AML-193 (cell line): ENCODE measurements at regions not wholly inside any gene's neighbourhood (a gene's known extent, or its start where the extent isn't known, plus 50 kb on each side); places are given as distances from the start of the nearest gene placed in this dataset.
"Not testable (repeated sequence)": the region's sequence is repeated elsewhere in the genome, so short reads cannot be mapped to it uniquely, and the experiment has no call there.

Experiments used
- DNase-seq, 2 experiments: peaks; one replicate each; lab custom pipeline; 2025; lab: John Stamatoyannopoulos, UW

DNA sequence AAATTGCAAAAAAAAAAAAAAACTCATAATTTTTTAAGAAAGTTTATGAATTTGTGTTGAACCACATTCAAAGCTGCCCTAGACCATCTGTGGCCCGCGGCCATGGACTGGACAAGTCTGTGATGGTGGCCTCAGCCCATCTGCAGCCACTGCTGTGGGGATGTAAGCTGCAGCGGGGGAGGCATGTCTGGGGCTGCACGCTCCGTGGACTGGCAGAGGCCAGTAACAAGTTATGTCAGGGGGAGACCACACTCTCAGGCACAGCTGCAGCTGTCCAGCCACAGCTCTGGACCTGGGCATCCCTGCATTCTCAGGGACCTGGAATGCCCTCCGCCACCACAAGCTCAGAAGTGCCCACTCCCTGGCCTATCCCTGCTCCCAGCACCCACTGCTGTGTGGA lies 1272.3 kb upstream of the CDH9 start:
- DNase-seq = no peak

- DNase-seq = no peak
Measured at GRCh38 chr5:28305891-28306290, 1267.5 kb upstream of the CDH9 start.

GRCh38 chr5:28301712-28302111 lies 1263.3 kb upstream of the CDH9 start:
- DNase-seq = no peak

DNA sequence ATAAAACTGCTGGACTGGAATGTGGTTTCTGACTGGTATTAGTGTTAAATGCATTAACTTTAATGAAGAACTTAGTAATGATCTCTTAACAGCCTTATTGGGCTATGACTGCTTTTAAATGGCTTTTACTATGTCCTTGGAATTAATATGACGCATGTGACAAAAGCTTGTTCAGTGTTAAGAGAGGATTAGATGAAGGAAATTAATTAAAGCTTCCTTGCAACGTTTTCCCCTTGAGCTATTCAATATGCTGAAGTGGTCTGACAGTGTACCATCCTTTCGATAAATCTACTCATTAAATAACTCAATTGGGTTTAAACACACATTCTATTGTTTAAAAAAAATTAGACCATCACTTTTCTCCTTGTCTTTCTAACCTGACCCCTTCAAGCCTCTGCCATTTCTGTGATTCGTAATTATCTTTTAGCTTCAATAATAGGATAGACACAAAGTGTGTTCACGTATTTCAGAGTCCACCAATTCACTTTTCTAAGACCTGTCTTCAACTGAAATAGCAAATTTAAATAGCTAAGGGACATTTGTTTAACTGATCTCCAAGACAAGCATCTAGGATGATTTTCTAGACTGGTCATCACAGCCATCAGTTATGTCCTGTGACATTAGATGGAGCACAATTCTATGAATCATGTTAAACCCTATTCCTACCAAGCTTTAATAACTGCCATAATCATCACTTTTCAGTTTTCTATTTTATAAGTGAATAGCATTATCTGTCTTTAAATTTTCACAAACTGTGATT lies 1258.0 kb upstream of the CDH9 start:
- no peak for DNase-seq

DNA sequence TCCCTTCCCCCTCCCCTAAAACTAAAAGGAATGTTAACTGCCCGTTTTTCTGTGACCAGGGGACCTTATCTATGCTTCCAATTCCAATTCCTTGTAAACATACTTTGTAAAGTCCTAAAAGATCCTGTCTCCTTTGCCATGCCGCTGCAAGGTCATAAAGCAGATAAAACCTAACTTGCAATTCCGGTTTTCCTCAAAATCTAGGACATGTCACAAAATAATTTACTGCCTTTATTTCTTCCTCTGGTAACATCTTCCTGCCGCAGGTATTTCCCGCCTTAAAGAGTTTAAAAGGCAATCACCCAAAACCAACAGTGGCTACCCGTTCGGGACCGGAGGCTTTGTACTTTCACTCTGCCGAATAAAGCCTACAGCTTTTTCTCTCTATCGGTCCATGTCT lies 1248.6 kb upstream of the CDH9 start:
- DNase-seq = not testable (repeated sequence)

- no peak for DNase-seq
Measured at GRCh38 chr5:28286566-28286965, 1248.2 kb upstream of the CDH9 start.

DNA sequence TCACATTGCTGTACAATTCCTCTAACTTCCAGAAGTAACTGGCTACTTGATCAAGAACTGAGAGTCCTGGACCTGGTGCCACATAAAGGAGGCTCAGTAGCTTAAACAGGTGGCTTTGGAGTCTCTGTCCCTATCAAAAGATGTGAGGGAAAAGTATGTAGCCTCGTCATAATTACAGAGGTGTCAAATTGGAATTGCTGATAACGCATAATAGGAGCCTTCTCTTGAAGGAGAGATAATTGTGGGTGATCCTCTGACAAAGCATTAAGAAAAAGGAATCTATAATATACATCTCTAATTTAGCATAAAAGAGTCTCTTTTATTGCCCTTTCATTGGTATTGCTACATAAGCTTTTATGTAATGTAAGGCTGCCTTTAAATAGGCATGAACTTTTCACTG lies 1246.4 kb upstream of the CDH9 start:
- DNase-seq = no peak

DNA sequence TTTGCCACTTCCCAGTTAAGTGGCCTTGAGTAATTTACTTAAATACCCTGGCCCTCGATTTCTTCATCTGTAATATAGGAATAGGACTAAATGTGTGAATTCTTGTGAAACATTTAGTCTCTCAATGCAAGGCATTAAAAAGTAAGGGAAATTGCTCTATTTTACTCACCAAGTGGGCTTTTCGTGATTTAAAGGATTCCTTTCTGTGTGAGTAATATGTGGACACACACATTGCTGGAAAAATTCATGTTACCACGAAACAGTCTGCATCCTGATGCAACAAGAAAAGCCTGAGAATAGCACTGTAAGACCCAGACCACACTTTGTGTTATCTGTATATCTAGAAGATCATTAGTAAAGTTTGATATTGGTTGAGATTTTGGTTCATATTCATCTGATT lies 1243.0 kb upstream of the CDH9 start:
- no peak for DNase-seq

DNA sequence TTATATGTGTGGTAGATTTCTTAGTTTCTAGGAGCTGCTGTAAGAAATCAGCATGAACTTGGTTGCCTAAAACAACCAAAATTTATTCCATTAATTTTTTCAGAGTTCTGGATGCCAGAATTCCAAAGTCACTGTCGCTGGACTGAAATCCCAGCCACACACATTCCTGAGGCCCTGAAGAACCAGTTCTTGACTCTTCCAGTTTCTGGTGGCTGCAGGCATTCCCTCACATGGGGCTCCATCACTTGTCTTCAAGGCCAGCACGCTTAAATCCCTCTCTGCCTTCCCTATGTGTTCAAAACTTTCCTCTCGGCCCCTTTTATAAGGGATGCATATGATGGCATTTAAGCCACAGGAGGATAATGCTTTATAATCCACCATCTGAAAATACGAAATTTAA lies 1237.5 kb upstream of the CDH9 start:
- no peak for DNase-seq

DNA sequence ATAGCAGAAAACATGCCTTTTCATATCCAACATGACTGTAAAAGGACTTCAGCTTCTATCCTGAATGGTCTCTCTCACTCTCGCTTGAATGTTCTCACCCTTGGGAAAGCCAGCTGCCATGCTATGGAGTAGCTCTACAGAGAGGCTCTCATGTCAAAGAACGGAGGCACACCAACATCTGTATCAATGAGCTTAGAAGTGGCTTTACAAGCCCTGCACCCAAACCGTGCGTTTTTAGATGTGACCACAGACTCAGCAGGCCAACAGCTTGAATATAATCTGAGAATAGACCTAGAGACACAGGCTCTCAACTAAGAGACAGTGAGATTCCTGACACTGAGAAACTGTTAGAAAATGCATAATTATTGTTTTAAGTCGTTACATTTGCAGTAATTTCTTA lies 1231.6 kb upstream of the CDH9 start:
- DNase-seq = no peak

- no peak for DNase-seq
Measured at GRCh38 chr5:28265877-28266276, 1227.5 kb upstream of the CDH9 start.

- DNase-seq = no peak
Measured at GRCh38 chr5:28254846-28255245, 1216.5 kb upstream of the CDH9 start.

DNA sequence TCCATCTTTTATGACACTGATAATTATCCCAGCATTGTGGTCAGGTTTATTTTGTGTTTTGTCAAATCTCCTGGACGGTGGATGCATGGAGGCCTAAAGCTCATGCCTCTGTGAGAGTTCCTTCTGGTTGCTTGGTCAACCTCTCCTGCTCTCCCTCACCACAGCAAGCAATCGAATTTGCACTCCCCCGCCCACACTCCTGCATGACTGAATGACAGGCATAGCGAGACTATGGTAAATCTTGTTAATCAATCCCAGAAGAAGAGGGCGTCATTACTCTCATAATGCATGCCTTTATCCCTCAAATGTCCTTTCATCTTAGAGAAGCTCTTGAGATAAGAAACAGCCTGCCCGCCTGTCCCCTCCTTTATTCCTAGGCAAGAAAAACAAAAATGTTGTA lies 1215.0 kb upstream of the CDH9 start:
- no peak for DNase-seq

- DNase-seq = no peak
Measured at GRCh38 chr5:28249771-28250415, 1211.5 kb upstream of the CDH9 start.

DNA sequence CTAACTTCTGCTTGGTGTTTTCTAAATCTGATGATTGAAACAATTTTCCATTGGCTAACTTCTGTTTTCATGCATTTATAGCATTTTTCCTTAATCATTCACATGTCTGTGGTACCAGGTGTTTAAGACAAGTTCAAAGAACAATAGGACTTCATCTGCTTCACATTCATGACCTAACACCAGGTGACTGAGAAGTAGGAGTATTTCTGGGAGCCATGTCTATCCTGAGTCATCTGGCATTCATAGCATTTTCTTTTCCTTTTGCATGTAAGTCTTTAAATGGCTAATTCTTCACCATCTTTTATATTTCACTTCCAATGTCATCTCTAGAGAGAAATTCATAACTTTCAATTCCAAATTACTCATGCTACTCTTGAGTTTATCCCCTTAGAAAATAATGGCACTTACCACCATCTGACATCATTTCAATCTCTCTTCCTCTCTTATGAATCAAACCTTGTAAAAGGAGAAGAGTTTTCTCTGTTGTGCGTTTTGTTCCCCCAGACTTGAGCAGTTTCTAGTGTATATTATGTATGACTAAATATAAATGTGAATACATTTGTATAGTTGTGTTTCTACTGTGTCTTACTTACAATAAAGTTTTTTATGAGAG lies 1196.1 kb upstream of the CDH9 start:
- no peak for DNase-seq

GRCh38 chr5:28226407-28226806 lies 1188.0 kb upstream of the CDH9 start:
- no peak for DNase-seq

GRCh38 chr5:28219539-28219938 lies 1181.2 kb upstream of the CDH9 start:
- DNase-seq = no peak

DNA sequence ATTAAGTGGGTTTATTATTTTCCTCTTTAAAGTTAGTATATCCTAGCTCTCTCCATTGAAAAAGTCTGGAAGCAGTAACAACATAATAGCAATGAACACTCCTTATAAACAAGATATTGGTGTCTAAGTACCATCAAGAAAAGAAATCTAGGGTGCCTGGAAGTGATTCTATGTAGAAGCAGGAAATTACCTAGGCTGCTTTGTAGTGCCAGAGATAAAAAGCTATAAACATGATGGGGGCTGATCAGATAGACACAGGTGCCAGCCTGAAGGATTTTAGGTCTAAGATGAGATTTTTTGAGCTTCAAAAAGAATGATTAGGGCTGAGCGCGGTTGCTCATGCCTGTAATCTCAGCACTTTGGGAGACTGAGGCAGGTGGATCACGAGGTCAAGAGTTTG lies 1179.3 kb upstream of the CDH9 start:
- DNase-seq = no peak

DNA sequence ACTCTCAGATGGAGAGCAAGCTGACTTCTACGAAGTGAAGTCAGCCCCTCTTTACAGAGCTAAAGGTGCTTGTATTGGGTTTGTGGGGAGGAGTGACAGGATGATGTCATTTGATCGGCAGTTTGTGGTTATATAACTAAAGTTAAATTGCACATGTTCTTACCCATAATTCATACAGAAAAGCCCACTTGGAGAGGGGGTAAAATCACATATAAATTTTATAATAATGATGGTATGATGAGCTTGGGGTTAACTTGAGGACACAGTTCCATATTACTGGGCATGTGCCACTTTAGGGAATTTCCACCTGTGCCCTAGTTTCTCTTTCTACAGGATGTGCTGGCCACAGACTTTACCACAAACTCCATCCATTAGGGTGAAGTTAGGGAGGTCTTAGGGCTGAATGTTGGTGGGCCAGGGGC lies 1178.6 kb upstream of the CDH9 start:
- DNase-seq = no peak

DNA sequence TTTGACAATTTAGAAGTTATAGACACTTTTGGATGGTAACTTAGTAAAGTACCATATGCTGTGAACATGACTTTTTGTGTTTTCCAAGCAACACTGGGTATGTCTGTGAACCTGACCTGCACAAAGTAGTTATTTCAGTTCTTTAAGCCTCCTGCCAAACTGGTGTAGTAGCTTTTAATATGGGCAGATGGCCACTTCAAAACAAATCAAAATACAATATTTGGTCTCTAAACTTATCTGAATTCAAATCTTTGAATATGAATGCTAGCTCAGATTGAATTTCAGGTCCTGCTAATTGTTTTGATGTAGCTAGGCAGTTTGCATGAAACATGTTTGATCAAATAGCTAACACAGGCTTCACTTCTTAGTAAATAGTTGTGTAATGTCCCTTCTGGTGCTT lies 1176.7 kb upstream of the CDH9 start:
- DNase-seq = no peak

DNA sequence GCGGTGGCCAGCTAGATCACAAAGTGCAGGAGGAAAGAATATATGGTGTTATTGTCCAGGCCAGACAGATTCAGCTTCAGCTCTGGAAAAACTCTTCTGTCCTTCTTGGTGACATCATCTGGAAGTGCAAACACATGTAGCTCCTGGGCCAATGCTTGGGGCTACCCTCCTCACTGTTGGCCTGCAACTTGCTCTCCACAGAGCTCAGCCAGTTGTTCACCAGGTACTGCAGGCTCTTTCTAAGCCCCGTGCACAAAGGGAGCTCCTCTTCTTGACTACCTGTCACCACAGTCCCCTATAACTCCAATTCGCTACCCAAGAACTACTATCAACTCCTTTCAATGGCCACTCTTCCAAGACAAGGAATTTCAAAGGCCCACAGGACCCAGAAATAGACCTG lies 1175.9 kb upstream of the CDH9 start:
- DNase-seq = no peak

GRCh38 chr5:28208356-28208755 lies 1170.0 kb upstream of the CDH9 start:
- no peak for DNase-seq

- no peak for DNase-seq
Measured at GRCh38 chr5:28190011-28190410, 1151.6 kb upstream of the CDH9 start.

DNA sequence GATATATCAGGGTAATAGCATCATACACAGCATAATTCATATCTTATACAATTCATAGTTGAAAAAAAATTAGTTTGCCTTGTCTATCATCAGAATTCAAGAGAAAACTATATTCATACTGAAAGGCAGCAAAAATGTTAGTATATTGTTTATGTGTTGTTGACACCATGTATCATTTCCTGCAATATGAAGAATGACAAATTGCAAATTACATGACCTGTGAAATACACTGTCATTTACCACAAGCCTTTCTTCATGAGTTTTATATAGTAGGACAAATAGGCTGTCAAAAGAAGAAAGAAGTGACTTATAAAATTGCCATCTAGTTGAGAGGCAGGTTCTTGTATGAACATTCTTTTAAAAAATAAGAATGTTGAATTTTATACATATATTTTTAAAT lies 1136.3 kb upstream of the CDH9 start:
- DNase-seq = no peak
